K562 (cell line): ENCODE measurements at regions not wholly inside any gene's neighbourhood (a gene's known extent, or its start where the extent isn't known, plus 50 kb on each side); places are given as distances from the start of the nearest gene placed in this dataset.

ENCODE experiments used
- POLR2A ChIP-seq: fragments of 450-650 bp; conservative IDR thresholded peaks from 2 replicates; pipeline ENCODE4 v1.6.1; 2016
- RAD21 ChIP-seq, 2 experiments: fragments of 250-450 bp in 1 of 2; fragments of 450-650 bp in 1 of 2; sonication (Bioruptor Pico) in 1 of 2; formaldehyde crosslinking in 1 of 2; IDR thresholded peaks in 1 of 2; conservative IDR thresholded peaks in 1 of 2; 2 replicates each; pipeline versions ENCODE4 v1.4.0 to v1.8.0; 2020 to 2022; ENCODE audit warnings: mild to moderate bottlenecking in 2 of 2, moderate library complexity in 1 of 2

GRCh38 chr1:181284978-181285377 is 196.5 kb downstream of the IER5 start:
- TF ChIP-seq RAD21 (CRISPR knock-in tag; conservative IDR thresholded peaks at IDR 0.05 in 1 of 2, IDR thresholded peaks at IDR 0.05 in 1 of 2) (no peak), POLR2A (no peak)
